Globus pallidus (tissue), 1 donor: ENCODE measurements at regions not wholly inside any gene's neighbourhood (a gene's known extent, or its start where the extent isn't known, plus 50 kb on each side); places are given as distances from the start of the nearest gene placed in this dataset.
"Not testable (repeated sequence)": the region's sequence is repeated elsewhere in the genome, so short reads cannot be mapped to it uniquely, and the experiment has no call there.

Source experiments
- DNase-seq: peaks from one replicate; pipeline ENCODE4 v3.0.0-alpha.2; 2015; ENCODE audit warnings: low spot score

GRCh38 chr16:60271781-60272180 lies 1537.7 kb upstream of the GOT2 start:
- no peak for DNase-seq

GRCh38 chr16:60271025-60271771 lies 1537.1 kb upstream of the GOT2 start:
- no peak for DNase-seq

GRCh38 chr16:60261425-60261824 lies 1527.3 kb upstream of the GOT2 start:
- no peak for DNase-seq

DNA sequence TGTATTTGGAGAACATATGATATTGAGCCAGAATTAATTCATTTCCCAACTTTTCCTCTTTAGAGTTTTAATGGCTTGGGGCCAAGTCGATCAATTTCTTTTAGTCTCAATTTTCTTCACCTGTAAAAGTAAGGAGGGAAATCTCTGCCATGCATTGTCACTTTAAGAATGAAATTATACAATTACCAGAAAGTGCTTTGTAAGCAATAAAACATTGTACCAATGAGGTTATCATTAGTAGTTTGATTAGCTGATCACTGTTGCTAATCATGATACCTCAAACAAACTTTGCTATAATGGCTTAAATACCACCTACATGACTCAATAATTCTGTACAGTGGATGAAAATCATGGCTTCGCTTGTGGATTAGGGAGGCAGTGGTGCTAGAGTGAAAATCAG lies 1525.8 kb upstream of the GOT2 start:
- DNase-seq = no peak

DNA sequence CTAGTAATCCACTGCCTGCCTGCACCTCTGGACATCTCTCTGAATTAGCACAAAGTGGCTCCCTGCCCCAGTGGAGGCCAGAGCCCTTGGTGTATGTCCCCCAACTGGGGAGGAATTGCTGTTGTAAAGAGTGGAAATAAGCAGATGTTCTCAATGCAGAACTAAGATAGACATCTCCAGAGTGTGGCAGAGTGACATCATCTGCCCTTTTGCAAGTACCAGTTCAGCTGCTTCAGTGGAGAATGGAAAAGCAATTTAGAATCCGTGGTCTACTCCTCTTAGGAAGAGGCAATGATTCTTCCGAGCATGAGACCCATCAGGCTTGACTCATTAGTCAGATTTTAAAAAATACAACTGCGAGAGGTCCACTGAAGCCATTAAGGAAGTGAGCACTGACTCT lies 1512.0 kb upstream of the GOT2 start:
- DNase-seq = no peak

- no peak for DNase-seq
Measured at GRCh38 chr16:60241671-60242070, 1507.6 kb upstream of the GOT2 start.

GRCh38 chr16:60230666-60231065 lies 1496.5 kb upstream of the GOT2 start:
- no peak for DNase-seq

DNA sequence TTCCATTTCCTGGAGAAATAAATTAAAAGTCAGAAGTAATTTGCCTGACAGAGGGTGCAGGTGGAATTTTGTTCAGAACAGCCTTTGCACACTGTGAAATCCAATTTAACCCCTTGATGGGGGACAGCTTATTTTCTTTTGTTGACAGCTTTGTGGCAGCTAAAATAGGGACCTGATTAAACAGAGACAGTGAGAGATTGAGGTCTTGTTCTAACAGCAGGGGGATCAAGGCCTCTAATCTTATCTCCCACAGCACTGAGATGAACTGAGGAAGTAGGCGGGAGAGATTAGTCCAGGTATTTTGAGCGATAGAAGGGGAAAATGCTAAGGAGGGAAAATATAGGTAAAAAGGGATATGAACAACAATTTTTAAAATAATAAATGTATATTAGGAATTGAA lies 1491.4 kb upstream of the GOT2 start:
- DNase-seq = no peak

- DNase-seq = no peak
Measured at GRCh38 chr16:60217787-60218186, 1483.7 kb upstream of the GOT2 start.

- no peak for DNase-seq
Measured at GRCh38 chr16:60214311-60214710, 1480.2 kb upstream of the GOT2 start.

GRCh38 chr16:60206516-60206915 lies 1472.4 kb upstream of the GOT2 start:
- no peak for DNase-seq

GRCh38 chr16:60204181-60204580 lies 1470.1 kb upstream of the GOT2 start:
- DNase-seq = no peak

GRCh38 chr16:60203525-60204124 lies 1469.5 kb upstream of the GOT2 start:
- DNase-seq = peak; percentile 13

DNA sequence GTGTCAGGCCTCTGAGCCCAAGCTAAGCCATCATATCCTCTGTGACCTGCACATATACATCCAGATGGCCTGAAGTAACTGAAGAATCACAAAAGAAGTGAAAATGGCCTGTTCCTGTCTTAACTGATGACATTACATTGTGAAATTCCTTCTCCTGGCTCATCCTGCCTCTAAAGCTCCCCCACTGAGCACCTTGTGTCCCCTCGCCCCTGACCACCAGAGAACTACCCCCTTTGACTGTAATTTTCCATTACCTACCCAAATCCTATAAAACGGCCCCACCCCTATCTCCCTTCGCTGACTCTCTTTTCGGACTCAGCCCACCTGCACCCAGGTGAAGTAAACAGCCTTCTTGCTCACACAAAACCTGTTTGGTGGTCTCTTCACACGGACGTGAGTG lies 1466.6 kb upstream of the GOT2 start:
- not testable (repeated sequence) for DNase-seq

GRCh38 chr16:60200161-60200560 lies 1466.0 kb upstream of the GOT2 start:
- no peak for DNase-seq

DNA sequence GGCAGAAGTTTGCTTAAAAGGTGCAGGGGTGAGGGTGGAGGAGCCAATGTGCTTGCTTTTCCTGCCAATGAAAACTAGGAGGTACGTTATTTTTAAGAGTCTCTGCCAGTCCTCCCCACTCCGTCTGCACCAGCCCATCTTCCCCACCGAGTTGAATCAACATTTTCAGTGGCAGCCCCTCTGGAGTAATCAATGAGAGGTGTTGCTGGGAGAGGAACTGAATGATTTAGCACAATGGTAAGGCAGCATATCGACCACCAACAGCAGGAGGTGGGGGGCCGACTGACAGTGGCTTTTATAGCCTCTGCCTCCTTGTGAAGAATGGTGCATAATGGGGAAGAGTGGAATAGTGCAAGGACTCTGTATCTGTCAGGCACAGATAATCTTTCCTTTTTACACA lies 1465.0 kb upstream of the GOT2 start:
- no peak for DNase-seq

DNA sequence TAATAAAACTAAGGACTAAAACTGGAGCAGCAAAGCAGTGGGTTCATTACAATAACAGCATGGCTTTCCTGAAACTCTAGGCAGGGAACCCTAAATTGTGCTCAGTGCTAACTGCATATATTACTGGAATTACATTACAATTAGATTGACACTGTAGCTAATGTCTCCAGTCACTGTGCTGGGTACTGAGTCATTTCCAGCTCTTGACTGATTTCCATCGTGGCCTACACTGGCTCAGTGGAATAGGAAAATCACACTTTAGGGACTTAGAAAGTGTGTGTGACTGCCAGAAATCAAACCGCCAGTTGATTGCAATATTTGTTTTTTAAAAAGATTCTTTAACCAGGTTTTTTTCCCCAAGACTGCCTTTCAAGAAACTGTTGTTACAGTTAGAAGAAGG lies 1447.4 kb upstream of the GOT2 start:
- no peak for DNase-seq

DNA sequence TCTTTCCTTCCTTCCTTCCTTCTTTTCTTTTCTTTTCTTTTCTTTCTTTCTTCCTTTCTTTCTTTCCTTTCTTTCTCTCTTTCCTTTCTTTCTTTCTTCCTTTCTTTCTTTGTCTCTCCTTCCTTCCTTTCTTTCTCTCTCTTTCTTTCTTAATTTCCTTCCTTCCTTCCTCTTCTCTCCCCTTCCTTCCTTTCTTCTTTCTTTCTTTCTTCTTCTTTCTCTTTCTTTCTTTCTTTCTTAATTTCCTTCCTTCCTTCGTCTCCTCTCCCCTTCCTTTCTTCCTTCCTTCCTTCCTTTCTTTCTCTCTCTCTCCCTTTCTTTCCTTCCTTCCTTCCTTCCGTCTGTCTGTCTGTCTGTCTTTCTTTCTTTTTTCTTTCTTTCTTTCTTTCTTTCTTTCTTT lies 1446.5 kb upstream of the GOT2 start:
- DNase-seq = no peak

GRCh38 chr16:60170196-60170595 lies 1436.1 kb upstream of the GOT2 start:
- DNase-seq = no peak

DNA sequence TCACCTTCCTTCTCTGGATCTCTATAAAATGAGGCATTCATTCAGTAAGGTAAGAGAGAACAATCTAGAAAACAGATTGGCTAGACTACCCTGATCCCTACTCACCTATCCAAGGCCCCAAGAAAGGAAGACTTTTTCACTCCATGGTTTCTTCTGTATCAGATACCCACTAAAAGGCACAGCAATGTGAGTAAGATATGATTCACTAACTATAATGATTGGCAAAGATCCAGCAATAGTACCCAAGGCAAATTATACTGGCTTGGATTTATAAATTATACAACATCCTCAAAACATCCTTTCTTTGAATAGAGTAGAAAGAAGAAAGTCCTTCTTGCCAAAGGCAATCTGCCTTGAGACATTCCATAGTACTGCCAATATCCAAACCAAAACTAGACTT lies 1432.0 kb upstream of the GOT2 start:
- DNase-seq = no peak

- DNase-seq = no peak
Measured at GRCh38 chr16:60151987-60152386, 1417.9 kb upstream of the GOT2 start.

GRCh38 chr16:60150907-60151306 lies 1416.8 kb upstream of the GOT2 start:
- no peak for DNase-seq

GRCh38 chr16:60143348-60143705 lies 1409.2 kb upstream of the GOT2 start:
- DNase-seq = no peak
